ENCODE measurements at regions not wholly inside any gene's neighbourhood (a gene's known extent, or its start where the extent isn't known, plus 50 kb on each side); places are given as distances from the start of the nearest gene placed in this dataset.

DNA sequence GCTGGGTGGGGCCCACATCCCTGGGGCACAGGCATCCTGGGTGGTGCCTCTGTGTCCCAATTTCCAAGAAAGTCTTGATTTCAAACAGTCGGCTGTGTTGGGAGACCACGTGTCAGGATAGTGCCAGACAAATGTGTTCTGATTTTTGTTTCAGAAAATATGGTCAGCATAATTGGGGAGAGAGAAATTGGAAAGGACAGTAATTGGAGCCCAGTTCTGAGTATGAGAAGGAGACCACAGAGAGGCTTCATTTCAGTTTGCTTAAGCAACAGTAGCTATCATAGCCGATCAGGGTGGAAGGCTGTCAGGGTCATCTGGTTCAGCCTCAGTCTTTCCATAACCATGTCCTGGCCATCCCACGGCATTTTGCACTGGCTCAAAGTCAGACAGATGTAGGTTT, 220.7 kb downstream of the CDC5L start:
- no peaks in the 10 kb centered on the region for H3K36me3 ChIP-seq (replicated peaks in 1 of 2; ENCODE audit: control insufficient read depth in 1 of 2, insufficient read depth in 2 of 2, low read length in 1 of 2)
- H3K27me3 ChIP-seq (ENCODE audit: insufficient read depth) = peaks cover 5% of the 10 kb centered on the region; the same call in 1 of the 2 replicates
- 7% methylated on average over 4 of the region's 4 CpGs for WGBS (ENCODE audit: low lambda C conversion rate)
- ChIA-PET POLR2A (no interaction called here), CTCF (interaction anchor here (1.2 to 1.9 kb wide), 2 partner anchors 15 to 133 kb away, joined by 5 to 8 read pairs; no protein-coding TSS in a partner anchor)
- DNase-seq = no peak
- no peak overlapping the region for H3K27ac ChIP-seq (ENCODE audit: low read depth in 2 of 2, low read length in 1 of 2)
- H3K4me2 ChIP-seq = no peak overlapping the region
- H3K4me1 ChIP-seq (ENCODE audit: control insufficient read depth in 1 of 2, insufficient read depth in 2 of 2, low read depth in 1 of 2, low read length in 1 of 2) = no peaks in the 10 kb centered on the region
- H3K4me3 ChIP-seq (ENCODE audit: low read depth in 2 of 2, low read length in 1 of 2) = no peak overlapping the region
- H3K79me2 ChIP-seq (ENCODE audit: insufficient read depth) = no peaks in the 10 kb centered on the region
- H3F3A ChIP-seq (replicated peaks; ENCODE audit: insufficient read depth) = no peaks in the 10 kb centered on the region
- no peaks in the 10 kb centered on the region for H3K9me2 ChIP-seq
- no peak overlapping the region for H2AFZ ChIP-seq (ENCODE audit: low read depth)
- H4K20me1 ChIP-seq (ENCODE audit: insufficient read depth) = no peaks in the 10 kb centered on the region
- TF ChIP-seq RAD21 (IDR thresholded peaks at IDR 0.05; ENCODE audit: low read length) (no peak), MXI1 (IDR thresholded peaks at IDR 0.05; ENCODE audit: low read depth, low read length) (no peak), RXRA (IDR thresholded peaks at IDR 0.05; ENCODE audit: borderline replicate concordance, low read depth) (no peak)
- no peak overlapping the region for H3K9ac ChIP-seq
- H3K9me3 ChIP-seq = no peaks in the 10 kb centered on the region

DNA sequence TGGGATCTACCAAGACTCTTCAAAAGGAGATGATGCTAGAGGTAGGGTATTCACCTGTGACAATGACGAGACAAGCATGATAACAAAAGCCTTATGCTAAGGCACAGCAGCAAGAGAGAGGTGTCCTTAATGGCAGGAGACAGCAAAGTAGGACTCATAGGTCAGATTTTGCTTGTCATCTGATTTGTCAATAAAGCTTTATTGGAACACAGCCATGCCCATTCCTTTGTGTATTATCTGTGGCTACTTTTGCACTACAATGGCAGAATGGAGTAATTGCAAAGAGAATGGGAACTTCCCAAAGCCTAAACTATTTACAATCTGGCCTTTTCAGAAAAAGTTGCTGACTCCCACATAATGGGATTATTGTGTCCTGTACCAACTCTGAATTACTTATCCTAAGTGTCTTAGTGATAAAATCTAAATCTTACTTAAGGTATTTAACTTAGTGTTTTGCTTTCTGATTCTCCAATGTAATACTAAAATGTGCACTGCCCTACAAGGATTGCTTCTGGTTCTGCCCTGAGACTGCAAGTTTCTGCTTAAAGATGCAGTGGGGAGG, 221.6 kb downstream of the CDC5L start:
- H3K27me3 ChIP-seq (ENCODE audit: insufficient read depth) = peaks cover 5% of the 10 kb centered on the region; the same call in 1 of the 2 replicates
- POLR2A ChIA-PET = no interaction called here
- 38% methylated on average over 1 of the region's 1 CpG for WGBS (ENCODE audit: low lambda C conversion rate)

DNA sequence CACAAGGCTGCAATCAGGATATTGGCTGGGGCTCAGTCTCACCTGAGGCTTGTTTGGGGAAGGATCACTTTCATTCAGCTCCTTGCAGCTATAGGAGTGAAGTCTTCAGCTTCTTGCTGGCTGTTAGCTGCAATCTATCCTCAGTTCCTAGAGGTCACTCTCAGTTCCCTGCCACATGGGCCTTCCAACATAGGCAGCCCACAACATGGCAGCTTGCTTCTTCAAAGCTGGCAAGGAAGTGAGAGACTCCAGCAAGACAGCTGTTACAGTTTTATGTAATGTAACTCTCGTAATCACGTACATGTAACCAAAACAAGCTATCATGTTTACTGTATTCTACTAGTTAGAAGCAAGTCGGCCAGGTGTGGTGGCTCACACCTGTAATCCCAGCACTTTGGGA, 226.9 kb downstream of the CDC5L start:
- no peak overlapping the region for H3K27ac ChIP-seq (ENCODE audit: low read depth in 2 of 2, low read length in 1 of 2)
- H3K79me2 ChIP-seq (ENCODE audit: insufficient read depth) = no peaks in the 10 kb centered on the region
- no peaks in the 10 kb centered on the region for H3F3A ChIP-seq (replicated peaks; ENCODE audit: insufficient read depth)
- no peaks in the 10 kb centered on the region for H4K20me1 ChIP-seq (ENCODE audit: insufficient read depth)
- no peaks in the 10 kb centered on the region for H3K9me2 ChIP-seq
- no peak overlapping the region for H3K9ac ChIP-seq
- no peaks in the 10 kb centered on the region for H3K9me3 ChIP-seq
- no peak overlapping the region for H3K4me3 ChIP-seq (ENCODE audit: low read depth in 2 of 2, low read length in 1 of 2)
- no peaks in the 10 kb centered on the region for H3K4me1 ChIP-seq (ENCODE audit: control insufficient read depth in 1 of 2, insufficient read depth in 2 of 2, low read depth in 1 of 2, low read length in 1 of 2)
- no peak for TF ChIP-seq EZH2phosphoT487 (IDR thresholded peaks at IDR 0.05; ENCODE audit: borderline replicate concordance, low read depth)
- ChIA-PET POLR2A (no interaction called here), CTCF (interaction anchor here (1.0 to 1.5 kb wide), 4 partner anchors 16 to 1100 kb away, joined by 3 to 4 read pairs (median 4); no protein-coding TSS in a partner anchor)
- no peak for DNase-seq
- H3K36me3 ChIP-seq (replicated peaks in 1 of 2; ENCODE audit: control insufficient read depth in 1 of 2, insufficient read depth in 2 of 2, low read length in 1 of 2) = no peaks in the 10 kb centered on the region
- H3K4me2 ChIP-seq = no peak overlapping the region
- no peak overlapping the region for H2AFZ ChIP-seq (ENCODE audit: low read depth)
- 82% methylated on average over 3 of the region's 3 CpGs for WGBS (ENCODE audit: low lambda C conversion rate)
- no peaks in the 10 kb centered on the region; the same call in 1 of the 2 replicates for H3K27me3 ChIP-seq (ENCODE audit: insufficient read depth)

More for the DNA sequence above, 221.6 kb downstream of the CDC5L start:
- H3K9me2 ChIP-seq = no peaks in the 10 kb centered on the region
- H3K27ac ChIP-seq (ENCODE audit: low read depth in 2 of 2, low read length in 1 of 2) = no peak overlapping the region
- H4K20me1 ChIP-seq (ENCODE audit: insufficient read depth) = no peaks in the 10 kb centered on the region
- no peak for DNase-seq
- no peak overlapping the region for H3K9ac ChIP-seq
- no peaks in the 10 kb centered on the region for H3K4me1 ChIP-seq (ENCODE audit: control insufficient read depth in 1 of 2, insufficient read depth in 2 of 2, low read depth in 1 of 2, low read length in 1 of 2)
- CTCF ChIA-PET = no interaction called here
- no peaks in the 10 kb centered on the region for H3K9me3 ChIP-seq
- no peaks in the 10 kb centered on the region for H3F3A ChIP-seq (replicated peaks; ENCODE audit: insufficient read depth)
- no peak for TF ChIP-seq NRF1 (IDR thresholded peaks at IDR 0.05; ENCODE audit: low read depth, low read length)
- TF ChIP-seq YY1 (IDR thresholded peaks at IDR 0.05; ENCODE audit: low read depth) = no peak
- no peak for TF ChIP-seq SIN3A (IDR thresholded peaks at IDR 0.05; ENCODE audit: borderline replicate concordance, low read depth, low read length)
- TF ChIP-seq, protein P1, sequence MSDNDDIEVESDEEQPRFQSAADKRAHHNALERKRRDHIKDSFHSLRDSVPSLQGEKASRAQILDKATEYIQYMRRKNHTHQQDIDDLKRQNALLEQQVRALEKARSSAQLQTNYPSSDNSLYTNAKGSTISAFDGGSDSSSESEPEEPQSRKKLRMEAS (IDR thresholded peaks at IDR 0.05; ENCODE audit: low read depth) = no peak
- no peak for TF ChIP-seq MXI1 (IDR thresholded peaks at IDR 0.05; ENCODE audit: low read depth, low read length)
- TF ChIP-seq FOXJ3 (CRISPR knock-in tag; IDR thresholded peaks at IDR 0.05) = no peak
- TF ChIP-seq, protein P2, sequence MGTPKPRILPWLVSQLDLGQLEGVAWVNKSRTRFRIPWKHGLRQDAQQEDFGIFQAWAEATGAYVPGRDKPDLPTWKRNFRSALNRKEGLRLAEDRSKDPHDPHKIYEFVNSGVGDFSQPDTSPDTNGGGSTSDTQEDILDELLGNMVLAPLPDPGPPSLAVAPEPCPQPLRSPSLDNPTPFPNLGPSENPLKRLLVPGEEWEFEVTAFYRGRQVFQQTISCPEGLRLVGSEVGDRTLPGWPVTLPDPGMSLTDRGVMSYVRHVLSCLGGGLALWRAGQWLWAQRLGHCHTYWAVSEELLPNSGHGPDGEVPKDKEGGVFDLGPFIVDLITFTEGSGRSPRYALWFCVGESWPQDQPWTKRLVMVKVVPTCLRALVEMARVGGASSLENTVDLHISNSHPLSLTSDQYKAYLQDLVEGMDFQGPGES (IDR thresholded peaks at IDR 0.05; ENCODE audit: low read depth, low read length) = no peak
- no peaks in the 10 kb centered on the region for H3K79me2 ChIP-seq (ENCODE audit: insufficient read depth)
- H3K4me2 ChIP-seq = no peak overlapping the region
- no peaks in the 10 kb centered on the region for H3K36me3 ChIP-seq (replicated peaks in 1 of 2; ENCODE audit: control insufficient read depth in 1 of 2, insufficient read depth in 2 of 2, low read length in 1 of 2)
- no peak overlapping the region for H3K4me3 ChIP-seq (ENCODE audit: low read depth in 2 of 2, low read length in 1 of 2)
- no peak overlapping the region for H2AFZ ChIP-seq (ENCODE audit: low read depth)

Data from SK-N-SH (cell line).